Left cardiac atrium (tissue), 4 donors: ENCODE measurements at regions not wholly inside any gene's neighbourhood (a gene's known extent, or its start where the extent isn't known, plus 50 kb on each side); places are given as distances from the start of the nearest gene placed in this dataset.
"Not testable (repeated sequence)": the region's sequence is repeated elsewhere in the genome, so short reads cannot be mapped to it uniquely, and the experiment has no call there.

Source experiments
- ATAC-seq, 2 donors: fragments of 200-7000 bp; cut with Tn5 transposase; one replicate each; pipeline ENCODE4 v1.9.1; 2020; ENCODE audit warnings: mild to moderate bottlenecking in 2 of 2, moderate library complexity in 2 of 2
- DNase-seq: peaks from one replicate; pipeline ENCODE4 v3.0.0-alpha.2; 2020
- intact Hi-C, 2 donors: fragments of 100-400 bp; cut with DNase I; formaldehyde crosslinking; loops; one replicate each; pipeline versions ENCODE4 v1.14.1 to v1.15.1; 2022 to 2023
- donor health status: DM: no; HTN: yes; CAD: no.
- donor health status: DM: no; HTN: yes; CAD: no; lungs with severe emphysema.
- donor health status: DM: yes; HTN: yes; CAD: no.
- donor health status: Dilated cardiomyopathy.

DNA sequence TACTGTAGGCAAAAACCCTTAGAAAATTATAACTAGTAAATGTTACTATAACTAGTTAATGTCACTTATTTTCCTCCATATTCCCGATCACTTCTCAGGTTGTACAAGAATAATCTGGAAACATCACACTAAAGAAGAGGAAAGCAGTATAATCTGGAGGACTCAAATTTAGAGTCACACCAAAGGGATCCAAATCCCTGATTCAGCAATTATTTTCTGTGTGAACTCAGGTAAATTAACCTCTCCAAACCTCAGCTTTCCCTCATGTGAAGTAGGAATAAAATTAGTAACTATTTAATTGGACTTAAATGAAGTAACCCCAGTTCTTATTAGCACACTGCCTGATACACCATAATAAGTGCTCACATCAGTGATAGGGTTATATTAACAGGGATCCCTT is 170.1 kb upstream of the NECTIN3 start:
- intact Hi-C loops = no loop called here
- DNase-seq = no peak
- ATAC-seq = no peak

DNA sequence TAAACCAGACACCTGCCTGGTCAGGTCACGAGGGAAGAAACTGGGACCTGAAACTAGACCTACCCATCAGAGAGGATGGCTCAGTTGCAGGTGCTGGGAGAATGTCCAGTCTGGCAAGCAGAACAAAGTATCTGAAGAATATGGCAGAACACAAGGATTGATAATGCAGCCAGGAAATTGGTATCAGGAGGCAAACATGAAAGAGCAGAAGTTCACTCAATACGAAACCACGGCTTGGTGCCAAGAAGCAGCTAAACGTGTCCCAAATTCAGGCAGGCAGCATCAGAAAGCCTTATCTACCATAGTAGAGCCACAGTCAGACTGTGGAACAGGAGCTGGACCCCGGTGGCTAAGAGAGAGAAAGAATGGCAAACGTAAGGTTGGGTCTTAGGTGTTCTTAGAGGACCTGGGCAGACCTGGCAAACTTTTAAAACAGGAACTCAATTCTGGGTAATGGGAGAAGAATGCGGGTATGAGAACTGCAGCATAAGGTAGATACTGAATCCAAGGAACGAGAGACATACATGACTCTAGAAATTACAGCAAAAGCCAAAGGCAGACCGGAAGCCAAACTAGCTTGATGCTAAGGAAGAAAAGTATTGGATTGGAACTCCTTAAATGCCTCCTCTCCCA is 169.0 kb upstream of the NECTIN3 start:
- no peak for DNase-seq
- intact Hi-C loops = no loop called here
- ATAC-seq = no peak

DNA sequence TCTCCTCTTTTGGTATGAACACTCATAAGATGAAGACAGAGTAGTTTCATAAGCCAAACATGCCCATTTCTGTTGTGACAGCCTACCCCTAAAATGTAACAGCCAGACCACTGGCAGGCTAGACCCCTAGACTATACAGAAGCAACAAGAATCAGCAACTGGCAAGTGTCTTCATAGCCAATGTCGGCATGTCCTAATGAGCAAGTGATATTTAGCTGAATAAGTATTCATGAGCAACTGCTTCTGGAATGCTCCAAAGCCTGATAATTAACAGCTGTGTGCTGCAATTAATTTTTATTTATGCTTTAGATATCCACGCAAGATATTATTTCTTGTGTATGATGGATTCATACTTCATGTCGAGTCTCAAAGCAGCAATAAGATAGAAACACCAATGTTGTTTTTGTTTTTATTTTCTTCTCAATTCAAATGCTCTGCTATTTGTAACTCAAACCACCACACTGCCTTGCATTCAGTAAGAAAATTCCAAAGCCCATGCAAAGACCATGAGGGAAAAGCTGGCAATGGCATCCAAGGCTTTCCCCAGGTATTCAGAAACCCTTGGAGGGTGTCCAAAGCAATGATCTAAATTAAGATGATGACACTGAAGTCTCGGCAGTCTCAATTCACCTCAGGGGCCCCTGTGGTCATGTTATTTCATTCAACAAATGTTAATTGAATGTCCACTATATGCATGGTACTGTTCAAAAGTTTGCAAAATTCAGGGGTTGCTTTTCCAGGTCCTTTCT is 167.7 kb upstream of the NECTIN3 start:
- no peak for DNase-seq
- ATAC-seq = no peak
- intact Hi-C loops = no loop called here

DNA sequence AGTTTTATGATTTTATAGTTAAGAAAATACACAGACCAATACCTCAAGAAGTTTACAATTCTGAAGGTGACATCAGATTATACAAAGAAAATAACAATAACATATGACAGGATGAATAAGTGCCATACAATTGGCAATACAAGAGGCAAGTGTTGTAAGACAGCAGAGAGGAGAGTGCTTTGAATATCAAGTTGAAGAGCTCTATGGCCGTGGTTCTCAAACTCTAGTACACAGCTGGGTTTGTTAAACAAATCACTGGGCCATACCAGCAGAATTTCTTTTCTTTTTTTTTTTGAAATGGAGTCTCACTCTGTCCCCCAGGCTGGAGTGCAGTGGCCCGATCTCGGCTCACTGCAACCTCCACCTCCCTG is 167.1 kb upstream of the NECTIN3 start:
- DNase-seq (no peak), ATAC-seq (no peak)
- intact Hi-C loops = no loop called here

DNA sequence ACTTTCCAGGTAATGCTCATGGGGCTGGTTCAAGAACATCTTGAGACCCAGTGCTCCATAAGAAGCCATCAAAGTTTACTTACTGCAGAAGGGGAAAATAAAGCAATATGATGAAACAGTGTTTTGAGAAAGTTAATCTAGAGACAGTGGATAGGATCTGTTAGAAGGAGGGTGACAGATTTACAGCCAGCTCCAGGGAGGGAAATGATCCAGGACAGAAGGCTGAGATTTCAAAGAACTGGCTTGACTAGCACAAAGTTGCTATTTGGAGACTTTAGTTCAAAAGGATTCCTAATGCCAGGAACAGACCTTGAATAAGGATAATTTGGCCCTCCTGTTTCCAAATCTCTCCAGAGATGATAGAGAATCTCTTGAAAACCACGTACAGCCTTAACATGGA is 166.5 kb upstream of the NECTIN3 start:
- DNase-seq (no peak), ATAC-seq (no peak)
- intact Hi-C loops = no loop called here

DNA sequence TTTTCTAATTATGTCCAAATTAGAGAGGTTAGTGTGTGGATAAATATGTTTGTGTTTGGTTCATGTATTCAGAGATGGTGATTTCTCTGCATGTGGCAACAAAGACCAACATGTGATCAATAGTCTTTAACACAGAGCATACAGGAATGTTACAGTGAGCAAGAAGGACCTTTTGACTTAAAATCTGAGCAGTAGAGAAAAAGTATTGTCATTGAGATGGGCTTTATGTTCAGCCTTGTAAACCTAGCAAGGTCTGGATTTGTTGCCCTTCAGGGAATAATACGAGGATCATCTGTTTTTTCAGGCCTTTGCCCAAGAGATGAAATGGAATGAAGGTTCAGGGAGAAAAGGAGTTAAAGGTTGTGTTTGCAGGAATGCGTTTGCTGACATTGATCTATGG is 161.8 kb upstream of the NECTIN3 start:
- no peak for ATAC-seq

DNA sequence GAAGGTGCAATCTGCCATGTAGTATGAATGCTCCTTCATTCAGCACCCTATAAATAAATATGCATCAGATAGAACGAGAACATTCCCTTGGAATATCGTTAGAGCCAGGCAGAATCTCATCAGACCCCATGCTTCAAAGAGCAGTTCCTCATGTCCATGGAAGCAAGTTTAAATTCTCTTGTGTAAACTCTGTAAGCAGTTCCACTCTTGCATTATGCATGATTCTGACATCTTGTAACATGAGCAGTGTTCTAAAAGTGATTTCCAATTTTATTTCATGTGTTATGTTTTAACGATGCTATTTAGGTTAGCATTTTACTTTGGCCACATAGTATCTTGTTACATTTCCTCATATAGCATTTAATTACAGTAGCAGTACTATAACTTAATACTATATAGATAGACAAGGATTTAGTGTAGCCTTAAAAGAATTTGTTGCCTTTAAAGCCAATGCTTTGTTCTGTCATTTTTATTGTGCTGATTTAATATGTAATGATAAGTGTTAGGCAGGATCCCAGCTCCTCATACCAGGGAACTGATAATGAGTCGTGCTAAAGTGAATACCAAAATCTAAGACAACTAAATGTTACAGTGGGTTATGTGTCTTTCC is 161.2 kb upstream of the NECTIN3 start:
- ATAC-seq (no peak), DNase-seq (no peak)
- intact Hi-C loops = no loop called here

More for the DNA sequence above, 161.8 kb upstream of the NECTIN3 start:
- intact Hi-C loops = no loop called here
- no peak for DNase-seq

DNA sequence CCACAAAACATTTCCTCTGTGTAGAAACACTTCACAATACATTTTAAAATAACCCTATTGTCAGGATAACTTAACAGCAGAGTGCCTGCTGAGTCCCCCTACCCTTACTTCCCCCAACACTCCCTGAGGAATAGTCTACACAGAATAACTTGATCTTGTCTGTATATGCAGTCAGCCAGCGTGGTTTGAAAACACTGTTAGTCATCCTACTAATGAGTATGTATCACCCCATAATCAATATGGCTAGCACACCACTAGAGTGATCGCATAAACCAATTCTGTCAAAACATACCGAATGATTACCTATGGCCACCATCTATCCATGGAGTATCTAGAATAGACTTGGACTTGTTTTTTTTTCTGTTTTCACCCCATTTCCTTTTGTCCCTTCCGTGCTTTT is 152.7 kb upstream of the NECTIN3 start:
- ATAC-seq = no peak
- intact Hi-C loops = no loop called here
- no peak for DNase-seq

DNA sequence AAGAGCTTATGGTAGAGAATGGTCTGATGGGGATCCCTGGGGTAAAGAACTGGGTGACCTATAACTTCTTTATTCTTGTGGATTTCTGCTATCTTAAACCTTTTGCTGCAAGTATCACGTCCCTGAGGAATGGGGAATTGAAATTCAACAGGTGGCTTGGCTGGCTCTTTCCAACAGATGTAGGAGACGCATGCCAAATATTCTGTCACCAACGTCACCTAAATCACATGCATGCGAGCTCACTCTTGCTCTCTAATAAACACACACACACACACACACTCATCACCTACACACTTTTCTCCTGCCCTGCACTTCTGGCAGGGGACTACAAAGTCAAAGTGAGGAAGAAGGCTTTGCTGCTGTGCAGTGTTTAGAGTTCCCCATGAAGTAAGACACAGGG is 145.8 kb upstream of the NECTIN3 start:
- no peak for ATAC-seq
- intact Hi-C loops = no loop called here

DNA sequence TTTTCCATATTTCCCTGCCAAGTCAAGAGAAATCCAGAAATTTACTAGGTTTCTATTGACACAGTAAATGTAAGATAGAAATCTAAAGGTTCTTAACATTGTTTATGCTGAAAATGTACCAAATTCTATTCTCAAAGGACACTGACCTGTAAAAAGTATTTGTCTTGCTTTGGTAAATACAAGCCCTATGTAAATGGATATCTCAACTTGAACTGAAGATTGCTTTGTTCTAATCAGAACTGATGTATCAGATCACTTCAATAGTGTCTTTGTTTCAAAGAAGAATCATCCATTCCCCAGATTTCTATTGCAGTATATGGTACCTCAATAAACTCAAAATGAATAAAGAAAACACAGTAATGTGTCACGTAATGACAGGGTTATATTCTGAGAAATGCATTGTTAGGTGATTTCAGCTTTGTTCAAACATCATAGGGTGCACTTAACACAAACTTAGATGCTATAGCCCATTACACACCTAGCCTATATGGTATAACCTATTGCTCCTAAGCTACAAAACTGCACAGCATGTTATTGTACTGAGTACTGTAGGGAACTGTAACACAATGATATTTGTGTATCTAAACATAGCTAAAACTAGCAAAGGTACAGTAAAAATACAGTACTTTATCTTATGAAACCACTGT is 143.5 kb upstream of the NECTIN3 start:
- no peak for DNase-seq
- ATAC-seq = no peak
- intact Hi-C loops = no loop called here

More for the DNA sequence above, 145.8 kb upstream of the NECTIN3 start:
- no peak for DNase-seq

DNA sequence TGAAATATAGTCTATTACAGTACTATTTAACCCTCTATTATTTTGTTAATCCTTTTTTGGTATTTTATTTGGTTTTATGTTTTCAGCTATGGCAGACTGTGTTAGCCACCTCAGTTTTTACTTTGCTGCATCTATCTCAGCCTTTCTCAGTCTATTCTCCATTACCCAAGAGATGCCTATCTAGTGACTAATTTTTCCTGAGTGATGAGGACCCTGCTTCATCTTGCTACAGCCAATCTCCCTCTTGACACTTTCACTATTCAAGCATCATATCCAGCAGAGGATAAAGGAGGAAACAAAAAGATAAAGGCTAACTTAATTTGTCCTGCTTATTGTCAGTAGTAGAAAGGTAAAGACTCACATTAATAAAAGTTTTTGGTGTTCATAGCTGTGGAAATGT is 141.8 kb upstream of the NECTIN3 start:
- DNase-seq (no peak), ATAC-seq (no peak)
- intact Hi-C loops = no loop called here

DNA sequence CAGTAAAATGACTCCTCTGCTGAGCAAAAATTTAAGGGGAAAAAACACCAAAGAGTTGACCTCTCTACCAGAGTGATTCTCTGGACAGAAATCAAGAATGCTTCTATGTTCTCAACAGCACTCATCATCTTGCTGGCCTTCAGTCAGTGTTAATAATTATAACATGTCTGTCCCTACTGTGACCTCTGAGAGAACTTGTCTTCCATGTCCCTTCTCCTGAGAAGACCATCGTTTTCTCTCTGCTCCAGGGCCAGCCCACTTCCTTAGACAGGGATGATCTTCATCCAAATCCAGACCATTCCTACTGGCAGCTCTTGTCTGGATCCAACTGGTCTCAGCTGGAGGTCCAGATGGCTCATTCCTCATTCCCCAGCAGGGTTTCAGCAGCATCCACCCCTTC is 139.0 kb upstream of the NECTIN3 start:
- intact Hi-C loops = no loop called here
- ATAC-seq = no peak
- DNase-seq = no peak

DNA sequence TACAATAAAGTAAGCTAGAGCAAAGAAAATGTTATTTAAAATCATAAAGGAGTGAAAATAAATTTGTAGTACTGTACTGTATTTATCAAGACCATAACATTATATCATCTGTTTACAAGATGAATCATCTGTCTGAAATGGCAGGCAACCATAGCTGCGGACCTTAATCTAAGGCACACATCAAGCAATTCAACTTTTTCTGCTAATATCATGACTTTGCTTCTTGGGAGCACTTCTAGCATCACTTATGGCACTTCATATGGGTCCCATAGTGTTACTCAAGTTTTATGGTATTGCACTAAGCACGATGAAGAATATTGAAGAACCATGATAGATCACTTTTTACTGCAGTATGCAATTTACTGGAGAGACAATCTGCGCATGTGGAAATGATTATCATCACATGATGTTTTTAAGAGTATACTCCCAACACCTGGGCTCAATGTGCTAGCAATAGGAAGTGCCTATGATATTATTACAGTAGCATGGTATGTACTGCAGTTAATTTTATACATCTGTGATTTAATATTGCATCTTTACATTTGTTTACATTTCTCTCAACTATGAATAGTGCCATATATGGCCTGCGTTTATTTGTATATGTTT is 137.7 kb upstream of the NECTIN3 start:
- ATAC-seq (no peak), DNase-seq (no peak)
- intact Hi-C loops = no loop called here

DNA sequence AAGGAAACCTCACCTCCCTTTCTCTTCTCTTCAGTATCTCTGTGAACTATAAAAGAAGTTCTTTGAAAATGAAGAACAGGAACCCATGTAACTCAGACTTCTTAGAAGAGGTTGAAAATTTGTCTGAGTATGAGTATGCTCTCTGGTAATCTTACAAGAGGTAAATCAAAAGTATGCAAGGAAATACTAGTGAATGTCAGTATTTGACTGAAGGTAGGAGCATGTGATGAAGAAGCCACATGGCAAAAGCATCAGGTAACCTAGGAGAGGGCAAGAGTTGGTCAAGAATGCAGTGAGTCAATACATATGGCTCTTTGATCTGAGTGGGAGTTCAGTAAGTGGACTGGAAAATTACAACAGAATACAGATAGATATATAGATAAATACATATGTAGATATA is 133.0 kb upstream of the NECTIN3 start:
- DNase-seq = no peak
- intact Hi-C loops = no loop called here
- no peak for ATAC-seq

DNA sequence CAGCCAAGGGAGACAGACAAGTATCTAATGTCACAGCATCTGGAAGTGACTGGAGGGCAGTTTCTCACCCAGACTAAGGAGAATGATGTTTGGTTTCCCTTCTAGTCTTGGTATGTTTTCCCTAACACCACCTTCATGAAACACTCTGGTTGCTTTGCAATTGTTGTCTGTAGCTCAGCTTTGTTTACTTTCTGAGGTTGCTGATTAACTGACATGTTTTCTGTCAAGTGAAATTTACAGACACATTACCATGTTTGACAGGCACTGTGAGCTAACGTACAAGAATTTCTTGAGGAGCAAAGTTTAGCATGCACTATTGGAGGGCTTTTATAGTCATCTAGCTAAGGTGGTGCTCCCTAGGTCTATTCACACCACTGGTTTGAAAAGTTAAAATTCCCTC is 131.6 kb upstream of the NECTIN3 start:
- no peak for ATAC-seq

DNA sequence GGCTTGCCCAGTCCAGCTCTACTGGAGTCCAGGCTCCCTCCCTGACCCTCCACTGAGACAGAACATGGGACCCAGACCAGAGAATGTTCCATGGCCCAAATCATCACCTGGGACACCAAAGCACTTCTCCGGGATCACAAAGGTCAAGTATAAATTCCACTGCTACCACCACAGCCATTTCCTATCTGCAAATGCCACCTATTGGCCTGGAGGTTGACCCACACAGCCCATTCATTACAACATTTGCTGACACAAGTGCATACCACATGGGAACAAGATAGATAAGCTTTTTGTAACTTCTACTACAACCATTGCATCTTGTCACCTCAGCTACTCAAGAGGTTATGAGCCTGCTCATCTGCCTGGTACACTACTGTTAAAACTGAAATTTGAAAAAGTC is 126.8 kb upstream of the NECTIN3 start:
- DNase-seq (no peak), ATAC-seq (no peak)
- intact Hi-C loops = no loop called here

More for the DNA sequence above, 131.6 kb upstream of the NECTIN3 start:
- DNase-seq = no peak
- intact Hi-C loops = no loop called here

DNA sequence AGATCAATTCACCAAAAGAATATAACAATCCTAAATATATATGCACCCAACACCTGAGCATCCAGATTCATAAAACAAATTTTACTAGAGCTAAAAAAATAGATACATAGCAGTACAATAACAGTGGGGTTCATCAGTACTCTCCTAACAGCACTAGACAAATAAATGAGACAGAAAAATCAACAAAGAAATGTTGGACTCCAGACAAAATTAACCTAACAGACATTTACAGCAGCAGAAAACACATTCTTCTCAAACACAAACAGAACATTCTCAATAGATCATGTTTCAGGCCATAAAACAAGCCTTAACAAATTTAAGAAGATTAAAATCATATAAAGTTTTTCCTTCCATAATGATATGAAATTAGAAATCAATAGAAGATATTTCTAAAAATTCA is 124.8 kb upstream of the NECTIN3 start:
- ATAC-seq (no peak), DNase-seq (no peak)
- intact Hi-C loops = no loop called here

DNA sequence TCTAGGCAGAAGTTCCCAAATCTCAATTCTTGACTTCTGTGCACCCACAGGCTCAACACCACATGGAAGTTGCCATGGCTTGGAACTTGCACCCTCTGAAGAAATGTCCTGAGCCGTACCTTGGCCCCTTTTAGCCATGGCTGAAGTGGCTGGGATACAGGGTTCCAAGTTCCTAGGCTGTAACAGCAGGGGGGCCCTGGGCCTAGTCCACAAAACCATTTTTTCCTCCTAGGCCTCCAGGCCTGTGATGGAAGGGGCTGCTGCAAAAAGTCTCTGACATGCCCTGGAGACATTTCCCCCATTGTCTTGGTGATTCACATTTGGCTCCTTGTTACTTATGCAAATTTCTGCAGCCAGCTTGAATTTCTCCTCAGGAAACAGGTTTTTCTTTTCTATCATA is 122.4 kb upstream of the NECTIN3 start:
- ATAC-seq, intact Hi-C loops, DNase-seq: not testable (repeated sequence)

DNA sequence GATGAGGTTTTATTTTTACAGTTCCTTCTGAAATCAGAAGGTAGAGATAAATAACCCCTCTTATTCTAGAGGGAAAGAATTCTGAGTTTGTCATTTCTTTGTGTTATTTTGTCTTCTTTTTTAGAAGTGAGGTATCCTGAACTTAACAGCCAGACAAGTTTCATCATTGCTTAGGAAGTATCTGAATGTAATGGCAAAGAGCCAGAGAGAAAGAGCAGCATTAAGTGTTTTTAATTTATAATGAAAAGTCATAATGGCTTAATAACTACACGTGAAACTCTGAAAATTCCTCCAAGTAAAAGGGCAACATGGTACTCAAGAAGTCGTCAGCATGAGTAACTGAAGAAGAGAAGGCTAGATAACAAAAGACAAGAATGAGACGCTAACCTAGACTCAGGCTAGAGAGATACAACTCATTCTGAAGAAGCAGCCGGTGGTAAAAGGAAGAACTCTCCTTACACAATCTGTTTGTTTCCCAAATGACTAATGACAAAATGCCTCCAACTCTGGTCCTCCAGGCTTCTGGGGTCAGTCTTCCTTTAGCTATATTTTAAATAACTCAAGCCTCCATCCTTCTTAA is 116.2 kb upstream of the NECTIN3 start:
- no peak for DNase-seq
- no peak for ATAC-seq
- intact Hi-C loops = no loop called here

DNA sequence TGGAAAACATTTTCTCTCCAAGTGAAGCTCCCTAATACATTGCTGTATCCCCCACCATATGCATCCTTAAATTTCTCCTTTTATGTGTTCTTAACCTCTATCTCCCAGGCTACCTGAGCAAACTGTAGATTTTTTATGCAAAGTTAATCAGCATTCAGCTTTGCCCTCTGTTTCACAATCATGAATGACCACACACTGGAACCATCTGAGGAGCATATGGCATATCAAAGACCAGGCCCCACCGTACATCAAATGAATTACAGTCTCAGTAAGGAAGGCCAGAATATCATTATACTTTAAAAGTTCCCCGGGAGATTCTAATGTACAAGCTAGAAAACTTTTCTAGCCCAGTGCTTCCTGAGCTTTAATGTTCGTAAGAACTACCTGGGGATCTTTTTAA is 115.5 kb upstream of the NECTIN3 start:
- no peak for DNase-seq
- no peak for ATAC-seq
- intact Hi-C loops = no loop called here
